Gastrocnemius medialis (tissue), 4 donors: ENCODE measurements at regions not wholly inside any gene's neighbourhood (a gene's known extent, or its start where the extent isn't known, plus 50 kb on each side); places are given as distances from the start of the nearest gene placed in this dataset.

Source experiments
- CTCF ChIP-seq, 5 experiments: fragments of 450-650 bp in 3 of 5; fragments of 200-600 bp in 2 of 5; sonication (generic) in 2 of 5; IDR thresholded peaks in 4 of 5; conservative IDR thresholded peaks in 1 of 5; 1 replicate in 4 of 5; 2 replicates in 1 of 5; pipeline ENCODE4 v1.5.1; 2016 to 2019; ENCODE audit warnings: antibody characterized with exemption in 5 of 5, mild to moderate bottlenecking in 3 of 5, moderate library complexity in 3 of 5
- POLR2A ChIP-seq, 2 donors: fragments of 450-650 bp; IDR thresholded peaks; one replicate each; pipeline ENCODE4 v1.6.1; 2017; ENCODE audit warnings: antibody characterized with exemption in 2 of 2, mild to moderate bottlenecking in 2 of 2, moderate library complexity in 2 of 2

GRCh38 chr14:26067341-26067740 is 530.5 kb downstream of the NOVA1 start:
- TF ChIP-seq CTCF (IDR thresholded peaks at IDR 0.05 in 4 of 5, conservative IDR thresholded peaks at IDR 0.05 in 1 of 5) (no peak), POLR2A (IDR thresholded peaks at IDR 0.05) (no peak)
